ENCODE measurements at regions not wholly inside any gene's neighbourhood (a gene's known extent, or its start where the extent isn't known, plus 50 kb on each side); places are given as distances from the start of the nearest gene placed in this dataset.

DNA sequence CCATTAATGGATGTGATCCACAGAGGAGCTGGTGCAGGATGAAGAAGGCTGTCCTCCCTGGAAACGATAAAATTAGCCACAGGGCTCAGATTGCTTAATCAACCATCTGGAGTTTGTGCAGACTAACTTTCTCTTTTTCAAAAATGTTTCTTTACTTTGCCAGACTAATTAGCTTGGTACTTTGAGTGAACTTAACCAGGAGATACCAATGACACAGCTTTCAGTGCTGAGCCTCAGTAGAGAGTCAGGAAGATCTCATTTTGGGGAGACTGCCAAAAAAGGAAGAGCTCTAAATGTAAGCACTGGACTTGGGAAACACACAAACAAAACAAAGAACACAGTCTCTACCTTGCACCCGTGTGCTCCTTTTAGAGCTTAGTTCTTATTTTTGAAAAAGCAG lies 248.1 kb upstream of the DEPDC1 start:
- no peak overlapping the region for H2AFZ ChIP-seq (ENCODE audit: low read depth, low read length)
- H3K9me2 ChIP-seq (ENCODE audit: insufficient read depth, low read length) = no peaks in the 10 kb centered on the region

DNA sequence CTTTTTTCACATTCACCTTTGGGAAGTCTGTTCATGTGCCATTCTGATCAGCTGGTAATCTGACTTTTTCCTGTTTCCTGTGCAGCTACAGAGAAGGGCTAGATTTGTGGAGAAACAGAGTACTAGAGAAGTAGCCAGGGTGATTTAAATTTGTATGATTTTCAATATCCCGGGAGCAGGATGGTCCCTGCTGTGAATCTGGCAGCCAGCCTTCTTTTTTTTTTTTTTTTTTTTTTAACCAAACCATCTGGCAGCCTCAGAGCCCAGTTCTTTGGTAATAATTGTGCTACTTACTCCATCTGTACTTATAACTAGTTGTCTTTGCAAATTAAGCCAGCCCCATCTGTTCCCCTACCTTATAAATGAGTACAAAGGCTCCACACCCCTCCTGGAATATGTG lies 248.6 kb upstream of the DEPDC1 start:
- TF ChIP-seq SMC3 (conservative IDR thresholded peaks at IDR 0.05; ENCODE audit: poor library complexity) = no peak
- TF ChIP-seq TAF1 (IDR thresholded peaks at IDR 0.05; ENCODE audit: low read depth) = no peak
- TF ChIP-seq, protein P1, sequence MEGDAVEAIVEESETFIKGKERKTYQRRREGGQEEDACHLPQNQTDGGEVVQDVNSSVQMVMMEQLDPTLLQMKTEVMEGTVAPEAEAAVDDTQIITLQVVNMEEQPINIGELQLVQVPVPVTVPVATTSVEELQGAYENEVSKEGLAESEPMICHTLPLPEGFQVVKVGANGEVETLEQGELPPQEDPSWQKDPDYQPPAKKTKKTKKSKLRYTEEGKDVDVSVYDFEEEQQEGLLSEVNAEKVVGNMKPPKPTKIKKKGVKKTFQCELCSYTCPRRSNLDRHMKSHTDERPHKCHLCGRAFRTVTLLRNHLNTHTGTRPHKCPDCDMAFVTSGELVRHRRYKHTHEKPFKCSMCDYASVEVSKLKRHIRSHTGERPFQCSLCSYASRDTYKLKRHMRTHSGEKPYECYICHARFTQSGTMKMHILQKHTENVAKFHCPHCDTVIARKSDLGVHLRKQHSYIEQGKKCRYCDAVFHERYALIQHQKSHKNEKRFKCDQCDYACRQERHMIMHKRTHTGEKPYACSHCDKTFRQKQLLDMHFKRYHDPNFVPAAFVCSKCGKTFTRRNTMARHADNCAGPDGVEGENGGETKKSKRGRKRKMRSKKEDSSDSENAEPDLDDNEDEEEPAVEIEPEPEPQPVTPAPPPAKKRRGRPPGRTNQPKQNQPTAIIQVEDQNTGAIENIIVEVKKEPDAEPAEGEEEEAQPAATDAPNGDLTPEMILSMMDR (IDR thresholded peaks at IDR 0.05; ENCODE audit: poor library complexity, severe bottlenecking) = no peak
- no peak for TF ChIP-seq EZH2 (IDR thresholded peaks at IDR 0.05; ENCODE audit: borderline replicate concordance, insufficient read depth, low read length, poor library complexity, severe bottlenecking)

More for the DNA sequence above, 248.1 kb upstream of the DEPDC1 start:
- no peak overlapping the region for H3K4me2 ChIP-seq (ENCODE audit: low read length)
- H3K27me3 ChIP-seq (ENCODE audit: insufficient read depth, low read depth, low read length) = no peaks in the 10 kb centered on the region
- no peaks in the 10 kb centered on the region for H3K9me3 ChIP-seq (ENCODE audit: low read length)
- H3F3A ChIP-seq (ENCODE audit: insufficient read depth, low read length, poor library complexity, severe bottlenecking) = no peaks in the 10 kb centered on the region
- no peaks in the 10 kb centered on the region for H4K20me1 ChIP-seq (ENCODE audit: insufficient read depth)
- TF ChIP-seq MXI1 (conservative IDR thresholded peaks at IDR 0.05; ENCODE audit: poor library complexity, severe bottlenecking) (no peak), TAF1 (IDR thresholded peaks at IDR 0.05; ENCODE audit: low read depth) (no peak), POLR2AphosphoS5 (IDR thresholded peaks at IDR 0.05) (no peak), RAD21 (conservative IDR thresholded peaks at IDR 0.05) (no peak), SMC3 (conservative IDR thresholded peaks at IDR 0.05; ENCODE audit: poor library complexity) (no peak), EZH2 (IDR thresholded peaks at IDR 0.05; ENCODE audit: borderline replicate concordance, insufficient read depth, low read length, poor library complexity, severe bottlenecking) (no peak), EP300 (conservative IDR thresholded peaks at IDR 0.05; ENCODE audit: poor library complexity, severe bottlenecking) (no peak)
- TF ChIP-seq, protein P1 (IDR thresholded peaks at IDR 0.05; ENCODE audit: poor library complexity, severe bottlenecking) = no peak
- TF ChIP-seq, protein P2, sequence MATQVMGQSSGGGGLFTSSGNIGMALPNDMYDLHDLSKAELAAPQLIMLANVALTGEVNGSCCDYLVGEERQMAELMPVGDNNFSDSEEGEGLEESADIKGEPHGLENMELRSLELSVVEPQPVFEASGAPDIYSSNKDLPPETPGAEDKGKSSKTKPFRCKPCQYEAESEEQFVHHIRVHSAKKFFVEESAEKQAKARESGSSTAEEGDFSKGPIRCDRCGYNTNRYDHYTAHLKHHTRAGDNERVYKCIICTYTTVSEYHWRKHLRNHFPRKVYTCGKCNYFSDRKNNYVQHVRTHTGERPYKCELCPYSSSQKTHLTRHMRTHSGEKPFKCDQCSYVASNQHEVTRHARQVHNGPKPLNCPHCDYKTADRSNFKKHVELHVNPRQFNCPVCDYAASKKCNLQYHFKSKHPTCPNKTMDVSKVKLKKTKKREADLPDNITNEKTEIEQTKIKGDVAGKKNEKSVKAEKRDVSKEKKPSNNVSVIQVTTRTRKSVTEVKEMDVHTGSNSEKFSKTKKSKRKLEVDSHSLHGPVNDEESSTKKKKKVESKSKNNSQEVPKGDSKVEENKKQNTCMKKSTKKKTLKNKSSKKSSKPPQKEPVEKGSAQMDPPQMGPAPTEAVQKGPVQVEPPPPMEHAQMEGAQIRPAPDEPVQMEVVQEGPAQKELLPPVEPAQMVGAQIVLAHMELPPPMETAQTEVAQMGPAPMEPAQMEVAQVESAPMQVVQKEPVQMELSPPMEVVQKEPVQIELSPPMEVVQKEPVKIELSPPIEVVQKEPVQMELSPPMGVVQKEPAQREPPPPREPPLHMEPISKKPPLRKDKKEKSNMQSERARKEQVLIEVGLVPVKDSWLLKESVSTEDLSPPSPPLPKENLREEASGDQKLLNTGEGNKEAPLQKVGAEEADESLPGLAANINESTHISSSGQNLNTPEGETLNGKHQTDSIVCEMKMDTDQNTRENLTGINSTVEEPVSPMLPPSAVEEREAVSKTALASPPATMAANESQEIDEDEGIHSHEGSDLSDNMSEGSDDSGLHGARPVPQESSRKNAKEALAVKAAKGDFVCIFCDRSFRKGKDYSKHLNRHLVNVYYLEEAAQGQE (IDR thresholded peaks at IDR 0.05; ENCODE audit: borderline replicate concordance) = no peak
- H3K79me2 ChIP-seq (replicated peaks; ENCODE audit: insufficient read depth, low read length) = no peaks in the 10 kb centered on the region
- no peak overlapping the region for H3K4me3 ChIP-seq (ENCODE audit: low read length)
- H3K36me3 ChIP-seq (ENCODE audit: insufficient read depth, low read length) = no peaks in the 10 kb centered on the region
- H3K27ac ChIP-seq (ENCODE audit: low read length) = no peak overlapping the region
- H3K9ac ChIP-seq (ENCODE audit: low read length) = no peak overlapping the region

More for the DNA sequence above, 248.6 kb upstream of the DEPDC1 start:
- Histone ChIP-seq H3K27ac (ENCODE audit: low read length) (no peak overlapping the region), H2AFZ (ENCODE audit: low read depth, low read length) (no peak overlapping the region), H3K27me3 (ENCODE audit: insufficient read depth, low read depth, low read length) (no peaks in the 10 kb centered on the region), H3K9ac (ENCODE audit: low read length) (no peak overlapping the region), H3K9me3 (ENCODE audit: low read length) (no peaks in the 10 kb centered on the region), H3K4me2 (ENCODE audit: low read length) (no peak overlapping the region), H3K36me3 (ENCODE audit: insufficient read depth, low read length) (no peaks in the 10 kb centered on the region), H3K79me2 (replicated peaks; ENCODE audit: insufficient read depth, low read length) (no peaks in the 10 kb centered on the region), H3K4me3 (ENCODE audit: low read length) (no peak overlapping the region), H3F3A (ENCODE audit: insufficient read depth, low read length, poor library complexity, severe bottlenecking) (no peaks in the 10 kb centered on the region), H4K20me1 (ENCODE audit: insufficient read depth) (no peaks in the 10 kb centered on the region), H3K9me2 (ENCODE audit: insufficient read depth, low read length) (no peaks in the 10 kb centered on the region)
